ENCODE measurements at regions not wholly inside any gene's neighbourhood (a gene's known extent, or its start where the extent isn't known, plus 50 kb on each side); places are given as distances from the start of the nearest gene placed in this dataset.

DNA sequence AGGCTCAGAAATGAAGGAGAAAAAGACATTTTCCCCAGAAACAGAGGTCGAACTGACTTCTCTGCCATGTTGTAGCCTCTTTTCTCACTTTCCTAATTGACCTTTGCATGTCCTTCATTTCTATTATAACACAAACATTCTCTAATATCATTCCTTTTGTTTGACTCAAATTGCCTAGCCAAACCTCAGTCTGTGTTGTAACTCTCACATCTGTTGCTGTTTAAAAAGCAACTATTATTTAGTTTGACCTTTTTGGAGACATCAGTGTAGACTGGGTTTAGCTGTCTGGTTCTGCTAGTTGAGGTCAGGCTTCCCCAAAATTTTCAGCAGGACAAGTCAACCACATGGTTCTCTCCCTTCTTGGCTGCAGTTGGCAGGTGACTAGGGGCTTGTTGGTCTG, 371.5 kb downstream of the NLGN4Y start:
- peak; percentile 26 for DNase-seq (ENCODE audit: low spot score)

GRCh38 chrY:14905894-14906293, 381.6 kb downstream of the NLGN4Y start:
- DNase-seq (ENCODE audit: low spot score), result no peak

Measured in AG20443 (cell line).